Vagina (tissue), 2 donors: ENCODE measurements at regions not wholly inside any gene's neighbourhood (a gene's known extent, or its start where the extent isn't known, plus 50 kb on each side); places are given as distances from the start of the nearest gene placed in this dataset.

Source experiments
- DNase-seq, 2 donors: peaks; one replicate each; pipeline ENCODE4 v3.0.0-alpha.2; 2017; ENCODE audit errors: extremely low spot score in 2 of 2
- H3K27ac ChIP-seq: fragments of 200-600 bp; sonication (generic); one replicate; pipeline ENCODE4 v1.5.1; 2019
- H3K27me3 ChIP-seq: fragments of 200-600 bp; sonication (generic); one replicate; pipeline ENCODE4 v1.5.1; 2019
- H3K36me3 ChIP-seq, 2 donors: fragments of 200-600 bp; sonication (generic); one replicate each; pipeline ENCODE4 v1.5.1; 2017 to 2019
- H3K4me1 ChIP-seq: fragments of 200-600 bp; sonication (generic); one replicate; pipeline ENCODE4 v1.5.1; 2019
- H3K4me3 ChIP-seq, 2 donors: fragments of 200-600 bp; sonication (generic); 1 replicate in 1 of 2; 2 replicates in 1 of 2; pipeline ENCODE4 v1.5.1; 2016 to 2019
- H3K9me3 ChIP-seq: fragments of 200-600 bp; sonication (generic); one replicate; pipeline ENCODE4 v1.5.1; 2019
- POLR2A ChIP-seq, 2 donors: fragments of 450-650 bp; IDR thresholded peaks; one replicate each; pipeline ENCODE4 v1.6.1; 2017; ENCODE audit warnings: antibody characterized with exemption in 2 of 2, mild to moderate bottlenecking in 2 of 2, moderate library complexity in 2 of 2
- POLR2AphosphoS5 ChIP-seq, 2 donors: sonication (generic); formaldehyde crosslinking; IDR thresholded peaks; one replicate each; pipeline ENCODE4 v1.9.0; 2017; ENCODE audit warnings: antibody characterized with exemption in 2 of 2, mild to moderate bottlenecking in 2 of 2, low read depth in 1 of 2; ENCODE audit not compliant: insufficient read depth in 1 of 2
- intact Hi-C: fragments of 100-400 bp; cut with DNase I; formaldehyde crosslinking; loops from one replicate; pipeline ENCODE4 v1.15.1; 2023
- TF ChIP-seq, protein P1 (sequence below), 3 experiments: fragments of 450-650 bp in 2 of 3; fragments of 200-600 bp in 1 of 3; sonication (generic) in 1 of 3; IDR thresholded peaks; one replicate each; pipeline ENCODE4 v1.5.1; 2017 to 2019; ENCODE audit warnings: antibody characterized with exemption in 3 of 3, mild to moderate bottlenecking in 2 of 3, moderate library complexity in 2 of 3

DNA sequence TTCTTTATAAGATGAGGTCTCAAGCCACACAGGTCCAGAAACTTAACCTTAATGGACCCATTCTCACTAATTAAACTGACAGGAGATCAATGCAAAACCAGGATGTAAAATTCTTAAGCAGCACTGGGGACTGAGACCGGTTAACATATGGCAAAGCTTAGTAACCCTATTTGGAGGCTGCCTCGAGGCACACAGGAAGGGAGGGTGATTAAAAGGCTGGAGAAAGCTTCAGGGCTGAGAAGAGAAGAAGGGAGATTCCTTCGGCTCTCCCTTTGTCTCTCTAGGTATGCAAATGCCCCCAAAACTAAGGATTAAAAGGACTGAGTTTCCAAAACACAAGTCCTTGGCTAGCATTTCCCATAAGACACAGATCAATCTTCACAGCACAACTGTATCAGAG, 120.8 kb upstream of the DSCAM start:
- intact Hi-C loops = no loop called here
- no peaks in the 10 kb centered on the region for H3K9me3 ChIP-seq
- no peaks in the 10 kb centered on the region for H3K36me3 ChIP-seq
- no peak for DNase-seq
- no peak overlapping the region for H3K27ac ChIP-seq
- TF ChIP-seq POLR2AphosphoS5 (IDR thresholded peaks at IDR 0.05; ENCODE audit: insufficient read depth in 1 of 2, low read depth in 1 of 2) (no peak), POLR2A (IDR thresholded peaks at IDR 0.05) (no peak)
- TF ChIP-seq, protein P1, sequence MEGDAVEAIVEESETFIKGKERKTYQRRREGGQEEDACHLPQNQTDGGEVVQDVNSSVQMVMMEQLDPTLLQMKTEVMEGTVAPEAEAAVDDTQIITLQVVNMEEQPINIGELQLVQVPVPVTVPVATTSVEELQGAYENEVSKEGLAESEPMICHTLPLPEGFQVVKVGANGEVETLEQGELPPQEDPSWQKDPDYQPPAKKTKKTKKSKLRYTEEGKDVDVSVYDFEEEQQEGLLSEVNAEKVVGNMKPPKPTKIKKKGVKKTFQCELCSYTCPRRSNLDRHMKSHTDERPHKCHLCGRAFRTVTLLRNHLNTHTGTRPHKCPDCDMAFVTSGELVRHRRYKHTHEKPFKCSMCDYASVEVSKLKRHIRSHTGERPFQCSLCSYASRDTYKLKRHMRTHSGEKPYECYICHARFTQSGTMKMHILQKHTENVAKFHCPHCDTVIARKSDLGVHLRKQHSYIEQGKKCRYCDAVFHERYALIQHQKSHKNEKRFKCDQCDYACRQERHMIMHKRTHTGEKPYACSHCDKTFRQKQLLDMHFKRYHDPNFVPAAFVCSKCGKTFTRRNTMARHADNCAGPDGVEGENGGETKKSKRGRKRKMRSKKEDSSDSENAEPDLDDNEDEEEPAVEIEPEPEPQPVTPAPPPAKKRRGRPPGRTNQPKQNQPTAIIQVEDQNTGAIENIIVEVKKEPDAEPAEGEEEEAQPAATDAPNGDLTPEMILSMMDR (IDR thresholded peaks at IDR 0.05) = no peak
- H3K4me3 ChIP-seq = no peak overlapping the region
- no peaks in the 10 kb centered on the region for H3K27me3 ChIP-seq
- H3K4me1 ChIP-seq = no peaks in the 10 kb centered on the region

GRCh38 chr21:40972151-40972550, 125.2 kb upstream of the DSCAM start:
- TF ChIP-seq POLR2AphosphoS5 (IDR thresholded peaks at IDR 0.05; ENCODE audit: insufficient read depth in 1 of 2, low read depth in 1 of 2) (no peak), POLR2A (IDR thresholded peaks at IDR 0.05) (no peak)
- TF ChIP-seq, protein P1 (IDR thresholded peaks at IDR 0.05) = no peak
- Histone ChIP-seq H3K4me1 (no peaks in the 10 kb centered on the region), H3K36me3 (no peaks in the 10 kb centered on the region)

GRCh38 chr21:40976198-40977109, 129.5 kb upstream of the DSCAM start:
- H3K36me3 ChIP-seq = no peaks in the 10 kb centered on the region
- intact Hi-C loops = loop anchor here (10.0 kb wide), 1 partner anchor 172 kb away; no protein-coding TSS in a partner anchor
- TF ChIP-seq POLR2AphosphoS5 (IDR thresholded peaks at IDR 0.05; ENCODE audit: insufficient read depth in 1 of 2, low read depth in 1 of 2) (no peak), POLR2A (IDR thresholded peaks at IDR 0.05) (no peak)
- TF ChIP-seq, protein P1 (IDR thresholded peaks at IDR 0.05) = no peak
- no peaks in the 10 kb centered on the region for H3K27me3 ChIP-seq
- no peaks in the 10 kb centered on the region for H3K9me3 ChIP-seq
- no peaks in the 10 kb centered on the region for H3K4me1 ChIP-seq
- no peak overlapping the region for H3K27ac ChIP-seq
- H3K4me3 ChIP-seq = no peak overlapping the region
- no peak for DNase-seq

More at GRCh38 chr21:40972151-40972550, 125.2 kb upstream of the DSCAM start:
- Histone ChIP-seq H3K27me3 (no peaks in the 10 kb centered on the region), H3K4me3 (no peak overlapping the region), H3K9me3 (no peaks in the 10 kb centered on the region), H3K27ac (no peak overlapping the region)
- intact Hi-C loops = loop anchor here (10.0 kb wide), 1 partner anchor 167 kb away; no protein-coding TSS in a partner anchor
- no peak for DNase-seq

- no peak for TF ChIP-seq POLR2AphosphoS5 (IDR thresholded peaks at IDR 0.05; ENCODE audit: insufficient read depth in 1 of 2, low read depth in 1 of 2)
- TF ChIP-seq POLR2A (IDR thresholded peaks at IDR 0.05) = no peak
- TF ChIP-seq, protein P1 (IDR thresholded peaks at IDR 0.05) = no peak
- no peak for DNase-seq
- H3K4me3 ChIP-seq = no peak overlapping the region
- intact Hi-C loops = no loop called here
- H3K9me3 ChIP-seq = no peaks in the 10 kb centered on the region
- H3K27me3 ChIP-seq = no peaks in the 10 kb centered on the region
- no peak overlapping the region for H3K27ac ChIP-seq
- H3K4me1 ChIP-seq = no peaks in the 10 kb centered on the region
- no peaks in the 10 kb centered on the region for H3K36me3 ChIP-seq
Measured at GRCh38 chr21:40985370-40985769, 138.4 kb upstream of the DSCAM start.

DNA sequence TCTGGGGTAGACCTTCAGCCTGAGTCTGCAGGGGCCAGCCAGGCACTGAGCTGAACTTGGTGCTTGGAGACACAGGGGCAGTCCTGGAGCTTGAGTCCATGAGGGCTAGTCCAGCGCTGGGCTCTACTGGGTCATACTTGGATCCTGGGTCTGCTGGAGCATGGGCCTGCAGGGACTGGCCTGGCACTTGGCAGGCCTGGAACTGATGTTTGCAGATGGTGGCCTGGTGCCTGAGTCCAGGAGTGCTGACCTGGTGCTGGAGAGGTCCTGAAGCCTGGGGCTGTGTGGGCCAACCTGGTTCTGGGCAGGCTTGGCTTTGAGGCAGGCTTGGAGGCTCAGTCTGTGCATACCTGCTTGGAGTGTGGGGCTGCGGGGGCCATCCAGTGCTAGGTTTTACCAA, 143.4 kb upstream of the DSCAM start:
- DNase-seq = no peak
- Histone ChIP-seq H3K27me3 (no peaks in the 10 kb centered on the region), H3K36me3 (no peaks in the 10 kb centered on the region), H3K4me3 (no peak overlapping the region), H3K4me1 (no peaks in the 10 kb centered on the region), H3K9me3 (no peaks in the 10 kb centered on the region), H3K27ac (no peak overlapping the region)
- no peak for TF ChIP-seq POLR2A (IDR thresholded peaks at IDR 0.05)
- TF ChIP-seq, protein P1 (IDR thresholded peaks at IDR 0.05) = no peak
- TF ChIP-seq POLR2AphosphoS5 (IDR thresholded peaks at IDR 0.05; ENCODE audit: insufficient read depth in 1 of 2, low read depth in 1 of 2) = no peak
- intact Hi-C loops = no loop called here
